ENCODE measurements at regions not wholly inside any gene's neighbourhood (a gene's known extent, or its start where the extent isn't known, plus 50 kb on each side); places are given as distances from the start of the nearest gene placed in this dataset.

- H3K9me3 ChIP-seq, result peaks cover 0 to 2% of the 10 kb centered on the region in 2 donors
- no peak overlapping the region for H3K27ac ChIP-seq
- H3K4me1 ChIP-seq, result no peaks in the 10 kb centered on the region
- no peak for DNase-seq
- no peak for TF ChIP-seq POLR2A (IDR thresholded peaks at IDR 0.05)
- no peak for TF ChIP-seq CTCF (IDR thresholded peaks at IDR 0.05)
- no peaks in the 10 kb centered on the region for H3K27me3 ChIP-seq
- intact Hi-C loops (cut with DNase I; ENCODE audit: low total_unique reads), result no loop called here
- H3K4me3 ChIP-seq, result no peak overlapping the region
- H3K36me3 ChIP-seq, result no peaks in the 10 kb centered on the region
Measured at GRCh38 chr1:47523835-47524215, 86.0 kb downstream of the FOXD2 start.

- Histone ChIP-seq H3K27me3 (no peaks in the 10 kb centered on the region), H3K27ac (no peak overlapping the region), H3K9me3 (peaks cover 0 to 5% of the 10 kb centered on the region in 2 donors), H3K36me3 (no peaks in the 10 kb centered on the region), H3K4me3 (no peak overlapping the region), H3K4me1 (no peaks in the 10 kb centered on the region)
- no peak for DNase-seq
- intact Hi-C loops (cut with DNase I; ENCODE audit: low total_unique reads), result no loop called here
- no peak for TF ChIP-seq POLR2A (IDR thresholded peaks at IDR 0.05)
- TF ChIP-seq CTCF (IDR thresholded peaks at IDR 0.05), result no peak
Measured at GRCh38 chr1:47524272-47524671, 86.4 kb downstream of the FOXD2 start.

- TF ChIP-seq POLR2A (IDR thresholded peaks at IDR 0.05) (no peak), CTCF (IDR thresholded peaks at IDR 0.05) (no peak)
- Histone ChIP-seq H3K27ac (no peak overlapping the region), H3K4me1 (no peaks in the 10 kb centered on the region), H3K4me3 (no peak overlapping the region), H3K9me3 (peaks cover 0 to 5% of the 10 kb centered on the region in 2 donors), H3K27me3 (no peaks in the 10 kb centered on the region), H3K36me3 (no peaks in the 10 kb centered on the region)
- DNase-seq, result no peak
- intact Hi-C loops (cut with DNase I; ENCODE audit: low total_unique reads), result no loop called here
Measured at GRCh38 chr1:47527653-47528272, 89.9 kb downstream of the FOXD2 start.

- H3K4me1 ChIP-seq, result no peaks in the 10 kb centered on the region
- H3K9me3 ChIP-seq, result peaks cover 0 to 5% of the 10 kb centered on the region in 2 donors
- intact Hi-C loops (cut with DNase I; ENCODE audit: low total_unique reads), result no loop called here
- TF ChIP-seq CTCF (IDR thresholded peaks at IDR 0.05) (no peak), POLR2A (IDR thresholded peaks at IDR 0.05) (no peak)
- DNase-seq, result no peak
- no peaks in the 10 kb centered on the region for H3K27me3 ChIP-seq
- no peak overlapping the region for H3K4me3 ChIP-seq
- no peak overlapping the region for H3K27ac ChIP-seq
- H3K36me3 ChIP-seq, result no peaks in the 10 kb centered on the region
Measured at GRCh38 chr1:47529520-47530098, 91.8 kb downstream of the FOXD2 start.

- no peaks in the 10 kb centered on the region for H3K36me3 ChIP-seq
- H3K4me1 ChIP-seq, result no peaks in the 10 kb centered on the region
- peak; percentile 56 to 60 for DNase-seq
- TF ChIP-seq CTCF (IDR thresholded peaks at IDR 0.05), result no peak
- TF ChIP-seq POLR2A (IDR thresholded peaks at IDR 0.05), result no peak
- H3K27me3 ChIP-seq, result no peaks in the 10 kb centered on the region
- intact Hi-C loops (cut with DNase I; ENCODE audit: low total_unique reads), result no loop called here
- H3K4me3 ChIP-seq, result peak overlapping the region; percentile 24 to 26
- H3K27ac ChIP-seq, result peak overlapping the region in 1 of 2 donors; percentile 44
- H3K9me3 ChIP-seq, result peaks cover 0 to 5% of the 10 kb centered on the region in 2 donors
Measured at GRCh38 chr1:47532921-47533792, 95.3 kb downstream of the FOXD2 start.

Data from uterus (tissue), 3 donors.